GM21526 (cell line): ENCODE measurements at regions not wholly inside any gene's neighbourhood (a gene's known extent, or its start where the extent isn't known, plus 50 kb on each side); places are given as distances from the start of the nearest gene placed in this dataset.

Source experiments
- ATAC-seq: cut with Tn5 transposase; IDR thresholded peaks from one replicate; pipeline ENCODE4 v1.9.1; 2021; ENCODE audit warnings: moderate library complexity; ENCODE audit not compliant: unreplicated experiment, low FRiP score

- no peak for ATAC-seq
These were observed 406.7 kb downstream of the GABRG2 start for GRCh38 chr5:162474239-162474638.

DNA sequence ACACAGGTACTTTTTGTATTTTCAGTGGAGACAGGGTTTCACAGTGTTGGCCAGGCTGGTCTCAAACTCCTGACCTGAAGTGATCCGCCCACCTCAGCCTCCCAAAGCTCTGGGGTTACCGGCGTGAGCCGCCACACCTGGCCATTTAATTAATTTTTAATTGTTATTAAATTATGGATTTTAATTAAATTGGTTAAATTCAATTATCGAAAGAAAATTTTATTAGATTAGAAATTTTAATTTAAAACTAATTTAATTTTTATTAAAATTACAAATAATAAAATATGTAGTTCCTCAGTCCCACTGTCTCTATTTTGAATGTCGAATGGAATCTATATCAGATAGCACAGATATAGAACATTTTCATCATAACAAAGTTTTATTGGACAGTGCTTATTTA lies 416.5 kb downstream of the GABRG2 start:
- ATAC-seq = no peak

DNA sequence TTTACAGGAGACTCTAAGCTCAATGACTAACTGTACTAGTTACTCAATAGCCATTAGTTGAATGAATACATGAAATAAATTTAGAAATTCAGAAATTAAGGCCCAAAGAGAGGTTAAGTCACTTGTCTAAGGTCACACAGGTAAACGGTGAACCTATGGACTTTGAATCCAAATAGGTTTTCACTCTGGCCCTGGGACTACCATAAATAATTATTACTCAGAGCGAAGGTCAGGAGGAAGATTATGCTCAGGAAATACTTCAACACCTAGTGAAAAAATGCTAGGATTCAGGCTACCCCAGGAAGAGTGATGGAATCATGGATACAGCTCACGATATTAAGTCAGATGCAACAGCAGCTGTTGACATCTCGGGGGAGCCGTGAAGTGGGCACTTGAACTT lies 417.4 kb downstream of the GABRG2 start:
- ATAC-seq = no peak

- ATAC-seq = no peak
These were observed 418.2 kb downstream of the GABRG2 start for GRCh38 chr5:162485666-162486292.

DNA sequence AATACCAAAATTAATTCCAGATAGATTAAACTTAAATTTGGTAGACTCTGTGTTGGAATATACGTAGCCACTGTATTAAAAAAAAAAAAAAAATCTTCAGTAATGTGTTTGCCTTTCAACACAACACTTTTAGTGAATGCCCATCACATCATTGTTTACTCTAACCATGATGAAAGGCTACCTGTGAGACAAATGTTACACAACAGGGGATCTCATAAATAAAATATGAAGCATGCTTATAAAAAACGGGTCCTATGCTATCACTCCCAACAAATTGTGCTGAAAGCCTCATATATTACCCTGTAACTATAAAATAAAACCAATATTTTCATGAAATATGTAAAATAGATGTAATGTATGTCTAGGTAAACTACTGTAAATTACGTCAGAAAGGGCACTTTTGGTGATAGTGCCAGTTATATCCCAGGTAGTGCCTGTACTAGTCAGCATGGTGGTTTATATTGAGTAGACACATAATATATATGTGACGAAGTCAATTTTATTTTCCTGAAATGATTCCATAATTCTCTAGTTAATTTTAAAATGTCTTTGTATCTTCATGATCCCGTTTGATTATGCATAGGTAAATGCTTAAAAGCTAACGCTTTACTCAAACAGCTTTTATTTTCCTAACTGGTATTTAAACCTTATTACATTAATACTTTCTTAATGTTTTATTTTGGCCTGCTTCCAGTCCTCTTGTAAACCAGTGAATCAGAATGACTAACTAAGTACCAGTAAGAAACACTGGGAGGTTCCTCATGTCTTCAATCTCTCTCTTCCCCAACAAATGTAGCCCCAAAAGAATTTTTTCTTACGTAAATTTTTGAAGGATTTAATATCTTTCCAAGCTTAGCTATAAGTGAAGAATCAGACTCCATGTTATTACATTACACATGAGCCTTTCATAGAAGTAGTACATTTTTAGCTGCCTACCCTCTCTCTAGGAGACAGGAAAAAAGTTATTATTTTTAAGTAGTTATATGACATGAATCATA lies 420.3 kb downstream of the GABRG2 start:
- ATAC-seq = no peak

GRCh38 chr5:162496100-162496808 lies 428.7 kb downstream of the GABRG2 start:
- ATAC-seq = no peak

DNA sequence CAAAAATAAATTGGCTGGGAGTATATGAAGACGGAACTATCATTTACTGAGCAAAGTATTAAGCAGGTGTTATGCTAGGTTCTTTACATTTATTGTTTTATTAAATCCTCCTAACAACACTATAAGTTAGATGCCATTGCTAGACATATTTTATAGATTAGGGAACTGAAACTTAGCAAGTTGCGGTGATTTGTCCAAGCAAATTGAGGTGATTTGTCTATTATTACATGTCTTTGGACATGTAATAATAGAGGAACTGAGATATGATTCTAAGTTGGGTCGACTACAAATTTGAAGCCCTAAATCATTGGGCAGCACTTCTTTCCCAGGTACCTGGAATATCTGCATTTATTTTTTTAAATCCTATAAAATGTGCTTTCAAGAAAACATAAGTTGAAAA lies 429.9 kb downstream of the GABRG2 start:
- no peak for ATAC-seq

DNA sequence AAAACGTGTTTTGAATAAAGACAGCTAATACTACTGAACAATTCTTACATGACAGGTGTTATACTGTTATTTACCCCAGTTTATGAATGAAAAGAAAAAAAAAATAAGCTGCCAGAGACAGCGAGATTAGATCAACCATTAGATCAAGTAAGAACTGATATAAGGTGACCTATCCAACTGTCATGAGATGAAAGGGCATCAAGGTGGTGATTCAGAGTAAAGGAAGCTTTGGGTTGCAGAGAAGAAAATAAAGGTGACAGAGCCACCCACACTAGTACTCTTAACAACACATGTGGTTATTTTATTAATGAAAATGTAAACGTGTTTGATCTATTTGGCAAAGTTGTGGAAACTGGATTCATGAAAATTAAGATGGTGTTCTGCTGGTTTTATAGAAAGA lies 435.2 kb downstream of the GABRG2 start:
- no peak for ATAC-seq

DNA sequence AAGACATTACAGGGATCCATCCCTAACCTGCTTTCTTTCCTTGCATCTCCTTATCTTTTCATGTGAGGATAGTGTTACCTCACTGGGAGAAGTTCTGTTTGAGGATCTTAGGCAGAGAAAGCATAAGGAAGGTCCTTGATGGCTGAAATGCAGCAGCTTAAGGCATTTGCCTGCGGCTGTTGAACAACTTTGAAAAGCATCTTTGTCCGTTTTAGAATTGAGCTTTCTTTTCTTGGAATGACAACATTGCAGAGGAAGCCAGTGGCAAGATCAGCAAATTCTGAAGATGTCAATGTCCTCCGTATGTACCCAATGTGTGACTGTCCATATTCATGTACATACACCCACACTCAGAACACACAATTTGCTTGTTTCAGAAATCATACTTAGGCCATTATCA lies 436.2 kb downstream of the GABRG2 start:
- no peak for ATAC-seq

- no peak for ATAC-seq
These were observed 445.5 kb downstream of the GABRG2 start for GRCh38 chr5:162512935-162513565.

DNA sequence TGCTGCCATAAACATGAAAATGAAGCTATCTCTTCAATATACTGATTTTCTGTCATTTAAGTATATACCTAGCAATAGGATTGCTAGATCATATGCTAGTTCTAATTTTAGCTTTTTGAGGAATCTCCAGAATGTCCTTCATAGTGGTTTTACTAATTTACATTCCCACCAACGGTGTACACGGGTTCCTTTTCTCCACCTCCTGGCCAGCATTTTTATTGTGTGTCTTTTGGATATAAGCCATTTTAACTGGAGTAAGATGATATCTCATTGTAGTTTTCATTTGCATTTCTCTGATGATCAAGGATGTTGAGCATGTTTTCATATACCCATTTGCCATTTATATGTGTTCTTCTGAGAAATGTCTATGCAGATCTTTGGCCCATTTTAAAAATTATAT lies 446.5 kb downstream of the GABRG2 start:
- no peak for ATAC-seq

- ATAC-seq = no peak
These were observed 453.3 kb downstream of the GABRG2 start for GRCh38 chr5:162520878-162521277.

DNA sequence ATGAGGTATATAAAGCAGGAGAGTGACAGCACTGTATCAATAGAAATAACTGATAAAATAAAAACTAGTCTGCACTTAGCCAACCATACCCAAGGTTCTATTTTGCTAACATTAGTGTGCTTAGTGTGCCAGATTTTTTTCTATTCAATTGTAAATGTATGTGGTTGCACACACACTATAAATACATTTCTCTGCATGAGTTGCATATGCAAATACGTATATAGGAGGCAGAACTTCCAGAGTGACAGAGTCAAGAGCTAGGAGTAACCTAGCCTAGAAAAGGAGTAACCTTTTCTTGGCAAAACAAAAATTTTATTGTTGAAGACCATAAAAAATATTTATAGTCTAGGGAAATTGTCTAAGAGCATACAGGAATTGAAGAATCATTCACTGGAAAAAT lies 461.6 kb downstream of the GABRG2 start:
- ATAC-seq = no peak

DNA sequence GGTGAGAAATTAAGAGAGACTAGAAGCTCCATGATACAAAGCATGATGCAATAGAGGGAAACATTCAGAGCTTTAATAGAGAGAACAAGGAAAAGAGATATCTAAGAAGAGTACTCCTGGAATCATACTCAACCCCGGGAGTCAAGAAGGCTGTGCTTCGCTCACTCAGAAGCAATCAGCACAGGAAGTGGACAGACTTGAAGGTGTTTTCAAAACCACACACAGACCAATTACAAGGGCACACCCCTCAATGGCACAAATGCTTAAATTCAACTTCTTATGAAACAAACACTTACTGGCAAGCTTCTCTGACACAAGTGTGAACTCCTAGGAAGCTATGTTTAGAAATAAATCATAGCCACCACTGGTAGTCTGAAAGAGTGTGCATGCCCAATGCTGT lies 462.3 kb downstream of the GABRG2 start:
- ATAC-seq = no peak

DNA sequence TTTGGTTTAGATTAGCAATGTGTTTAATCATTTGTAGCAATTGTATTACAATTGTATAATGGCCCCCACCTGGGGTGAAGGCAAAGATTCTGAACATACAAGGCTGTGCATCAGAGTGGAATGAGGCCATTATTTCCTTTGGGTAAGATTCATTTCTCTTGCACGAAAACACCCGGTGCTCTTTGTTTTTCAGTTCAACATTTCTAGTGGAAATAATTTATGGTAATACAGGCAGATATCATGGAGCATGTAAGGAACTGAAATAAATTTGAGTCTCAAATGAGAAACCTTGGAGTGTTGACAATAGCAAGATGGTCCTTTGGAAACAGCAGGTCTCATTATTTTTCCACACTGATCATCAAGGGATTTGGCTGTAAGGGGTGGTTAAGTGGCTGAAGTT lies 475.9 kb downstream of the GABRG2 start:
- ATAC-seq = no peak

DNA sequence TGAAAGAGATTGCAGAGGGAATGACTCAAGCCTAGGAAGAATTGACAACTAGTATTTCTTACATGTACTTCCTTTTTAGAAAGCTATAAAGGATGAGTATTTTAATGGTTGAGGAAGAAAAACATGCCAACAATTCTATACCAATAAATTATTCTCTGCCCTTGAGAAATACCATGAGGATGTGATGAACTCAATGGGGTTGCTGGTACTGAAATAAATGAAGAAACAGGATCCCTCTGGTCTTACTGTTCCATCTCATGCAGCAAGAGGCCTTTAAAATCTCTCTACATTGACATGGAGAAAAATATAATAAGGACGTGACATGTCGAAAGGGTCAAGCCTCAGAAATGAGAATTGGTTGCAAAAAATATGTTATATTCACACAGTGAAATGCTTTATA lies 477.3 kb downstream of the GABRG2 start:
- ATAC-seq = no peak

DNA sequence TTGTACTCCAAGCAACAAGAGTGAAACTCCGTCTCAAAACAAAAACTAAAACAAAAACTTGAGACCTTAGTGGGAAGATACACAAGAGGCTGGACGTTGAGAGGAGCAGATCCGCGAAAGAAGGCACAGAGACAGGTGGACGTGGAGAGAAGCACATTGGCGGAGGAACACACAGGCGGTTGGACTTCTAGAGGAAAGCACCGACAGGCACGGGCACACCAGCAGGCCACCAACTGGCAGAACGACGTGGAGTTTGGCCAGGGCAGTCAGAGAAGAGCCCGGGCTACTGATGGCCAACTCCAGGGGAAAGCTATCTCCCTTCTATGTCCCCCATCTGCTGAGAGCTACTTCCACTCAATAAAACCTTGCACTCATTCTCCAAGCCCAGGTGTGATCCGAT lies 482.7 kb downstream of the GABRG2 start:
- no peak for ATAC-seq

GRCh38 chr5:162558120-162558519 lies 490.5 kb downstream of the GABRG2 start:
- no peak for ATAC-seq

DNA sequence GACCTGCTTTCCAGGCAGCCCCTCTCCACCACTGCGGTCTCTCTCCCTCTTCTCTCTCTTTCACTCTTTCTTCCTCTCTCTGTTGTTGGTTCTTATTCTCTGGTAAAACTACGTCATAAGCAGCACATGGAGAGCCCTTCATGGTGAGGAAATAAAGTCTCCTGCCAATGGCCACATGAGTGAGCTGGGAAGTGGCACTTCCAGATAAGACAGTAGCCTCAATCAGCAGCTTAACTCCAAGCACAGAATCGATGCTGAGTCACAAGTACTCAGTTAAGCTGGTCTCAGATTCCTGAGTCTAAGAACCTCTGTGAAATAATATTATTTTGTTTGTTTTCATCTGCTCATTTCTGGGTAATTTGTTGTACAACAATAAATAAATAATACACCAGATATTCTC lies 500.1 kb downstream of the GABRG2 start:
- no peak for ATAC-seq

DNA sequence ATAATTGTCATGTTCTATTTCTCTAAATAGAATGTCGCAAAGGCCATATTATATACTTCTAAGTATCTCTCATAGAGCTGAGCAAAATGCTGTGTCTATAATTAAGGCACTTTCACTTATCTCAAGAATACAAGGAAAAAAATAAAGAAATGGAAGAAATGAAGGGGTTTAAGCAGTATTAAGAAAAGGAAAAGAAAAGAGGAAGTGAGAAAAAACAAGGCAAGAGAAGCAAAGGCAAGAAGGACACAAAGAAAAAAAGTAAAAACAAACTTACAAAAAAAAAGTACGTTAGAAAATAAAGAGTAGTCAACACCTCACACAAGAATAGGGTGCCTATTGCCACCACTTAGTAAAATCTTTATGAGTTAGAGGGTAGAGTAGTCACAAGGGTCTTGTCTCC lies 506.2 kb downstream of the GABRG2 start:
- no peak for ATAC-seq

- ATAC-seq = no peak
These were observed 524.2 kb downstream of the GABRG2 start for GRCh38 chr5:162591724-162592123.
